ENCODE measurements at regions not wholly inside any gene's neighbourhood (a gene's known extent, or its start where the extent isn't known, plus 50 kb on each side); places are given as distances from the start of the nearest gene placed in this dataset.

DNA sequence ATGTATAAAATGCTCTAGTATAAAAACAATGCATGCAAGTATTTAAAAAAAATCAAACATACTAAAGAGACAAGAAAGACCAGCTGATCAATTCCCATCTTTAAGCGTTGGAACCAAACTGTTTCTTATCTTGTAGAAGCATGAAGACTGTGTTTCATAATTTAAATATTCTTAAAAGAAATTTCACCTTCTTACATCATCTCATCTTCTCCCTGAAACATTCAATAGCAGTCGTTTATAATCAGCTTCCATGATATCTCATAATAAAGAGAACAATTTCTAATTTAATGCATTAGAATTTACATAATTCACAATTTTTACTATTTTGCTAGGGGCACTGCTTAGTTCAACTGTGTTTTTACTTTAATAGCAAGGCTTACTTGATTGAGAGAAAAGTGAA lies 468.1 kb upstream of the MARCKS start:
- TF ChIP-seq, protein P1, sequence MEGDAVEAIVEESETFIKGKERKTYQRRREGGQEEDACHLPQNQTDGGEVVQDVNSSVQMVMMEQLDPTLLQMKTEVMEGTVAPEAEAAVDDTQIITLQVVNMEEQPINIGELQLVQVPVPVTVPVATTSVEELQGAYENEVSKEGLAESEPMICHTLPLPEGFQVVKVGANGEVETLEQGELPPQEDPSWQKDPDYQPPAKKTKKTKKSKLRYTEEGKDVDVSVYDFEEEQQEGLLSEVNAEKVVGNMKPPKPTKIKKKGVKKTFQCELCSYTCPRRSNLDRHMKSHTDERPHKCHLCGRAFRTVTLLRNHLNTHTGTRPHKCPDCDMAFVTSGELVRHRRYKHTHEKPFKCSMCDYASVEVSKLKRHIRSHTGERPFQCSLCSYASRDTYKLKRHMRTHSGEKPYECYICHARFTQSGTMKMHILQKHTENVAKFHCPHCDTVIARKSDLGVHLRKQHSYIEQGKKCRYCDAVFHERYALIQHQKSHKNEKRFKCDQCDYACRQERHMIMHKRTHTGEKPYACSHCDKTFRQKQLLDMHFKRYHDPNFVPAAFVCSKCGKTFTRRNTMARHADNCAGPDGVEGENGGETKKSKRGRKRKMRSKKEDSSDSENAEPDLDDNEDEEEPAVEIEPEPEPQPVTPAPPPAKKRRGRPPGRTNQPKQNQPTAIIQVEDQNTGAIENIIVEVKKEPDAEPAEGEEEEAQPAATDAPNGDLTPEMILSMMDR (IDR thresholded peaks at IDR 0.05; ENCODE audit: insufficient read depth, low read depth, low read length), result no peak
- Histone ChIP-seq H3K36me3 (ENCODE audit: control insufficient read depth, insufficient read depth, low read length) (no peaks in the 10 kb centered on the region), H3K27me3 (ENCODE audit: control insufficient read depth, insufficient read depth, low read length) (no peaks in the 10 kb centered on the region), H3K4me3 (ENCODE audit: low read depth, low read length) (no peak overlapping the region)
- DNase-seq (ENCODE audit: low read depth), result no peak
- ChIA-PET CTCF (no interaction called here), POLR2A (no interaction called here)

DNA sequence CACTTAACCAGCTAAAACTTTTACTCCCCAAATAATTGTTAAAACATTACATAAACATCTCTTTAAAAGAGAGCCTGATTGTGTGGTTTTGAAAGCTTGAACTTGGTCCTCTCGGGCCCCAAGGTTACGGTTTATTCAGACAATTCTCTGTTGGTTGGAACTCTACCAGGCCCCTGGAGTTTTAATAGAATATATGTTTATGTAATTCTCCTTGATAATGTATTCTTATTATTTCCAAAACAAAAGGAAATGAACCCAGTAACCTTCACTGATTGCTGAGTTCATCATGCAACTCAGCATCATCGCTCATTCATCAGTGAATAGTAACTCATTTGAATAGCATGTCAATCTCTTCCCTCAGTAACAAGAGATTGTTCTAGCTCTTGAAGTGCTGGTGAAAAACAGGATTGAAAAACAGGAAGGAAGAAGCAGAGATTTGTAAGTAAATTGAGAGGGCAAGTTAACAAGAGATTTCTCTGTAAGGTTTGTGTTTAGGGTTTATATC lies 464.5 kb upstream of the MARCKS start:
- DNase-seq (ENCODE audit: low read depth), result no peak
- H3K36me3 ChIP-seq (ENCODE audit: control insufficient read depth, insufficient read depth, low read length), result no peaks in the 10 kb centered on the region
- H3K4me3 ChIP-seq (ENCODE audit: low read depth, low read length), result no peak overlapping the region
- ChIA-PET POLR2A (no interaction called here), CTCF (no interaction called here)
- no peaks in the 10 kb centered on the region for H3K27me3 ChIP-seq (ENCODE audit: control insufficient read depth, insufficient read depth, low read length)
- TF ChIP-seq, protein P1 (IDR thresholded peaks at IDR 0.05; ENCODE audit: insufficient read depth, low read depth, low read length), result no peak

DNA sequence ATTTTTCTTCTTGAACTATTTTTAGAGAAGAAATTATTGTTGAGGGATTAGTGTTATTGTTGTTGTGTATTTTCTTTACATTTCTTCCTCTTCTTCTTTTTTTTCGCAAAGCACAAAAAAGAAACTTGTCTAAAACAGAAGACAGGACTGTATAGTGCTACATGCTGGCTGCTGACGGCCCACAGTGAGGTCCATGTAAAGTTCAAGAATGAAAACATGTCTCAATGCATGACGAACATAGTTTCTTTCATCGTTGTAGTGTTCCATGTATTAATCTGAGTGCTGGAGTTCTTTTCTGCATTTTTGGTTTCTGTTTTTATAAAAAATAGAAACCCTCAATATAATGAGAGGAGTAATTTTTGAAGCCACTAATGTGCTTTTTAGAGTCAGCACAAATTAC lies 462.9 kb upstream of the MARCKS start:
- POLR2A ChIA-PET, result no interaction called here
- CTCF ChIA-PET, result no interaction called here
- H3K27me3 ChIP-seq (ENCODE audit: control insufficient read depth, insufficient read depth, low read length), result no peaks in the 10 kb centered on the region
- H3K4me3 ChIP-seq (ENCODE audit: low read depth, low read length), result no peak overlapping the region
- no peaks in the 10 kb centered on the region for H3K36me3 ChIP-seq (ENCODE audit: control insufficient read depth, insufficient read depth, low read length)
- DNase-seq (ENCODE audit: low read depth), result no peak
- TF ChIP-seq, protein P1 (IDR thresholded peaks at IDR 0.05; ENCODE audit: insufficient read depth, low read depth, low read length), result no peak

DNA sequence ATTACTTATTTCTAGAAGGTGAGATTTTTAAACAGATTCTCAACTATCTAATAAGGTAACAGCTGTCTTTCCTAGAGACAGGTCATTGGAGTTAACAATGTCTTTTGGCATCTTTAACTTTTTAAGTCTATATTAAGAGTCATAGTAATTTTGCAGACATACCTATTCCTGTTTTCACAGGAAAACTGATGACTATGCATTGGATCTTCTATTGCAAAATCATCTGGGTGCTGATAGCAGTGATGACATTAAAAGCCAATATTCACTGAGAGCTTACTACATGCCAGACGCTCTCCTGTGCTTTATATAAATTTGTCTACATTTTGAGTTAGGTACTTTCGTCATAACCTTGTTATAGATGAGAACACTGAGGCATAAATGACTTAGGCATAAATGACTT lies 462.4 kb upstream of the MARCKS start:
- no peak for DNase-seq (ENCODE audit: low read depth)
- ChIA-PET POLR2A (no interaction called here), CTCF (no interaction called here)
- TF ChIP-seq, protein P1 (IDR thresholded peaks at IDR 0.05; ENCODE audit: insufficient read depth, low read depth, low read length), result no peak
- Histone ChIP-seq H3K4me3 (ENCODE audit: low read depth, low read length) (no peak overlapping the region), H3K27me3 (ENCODE audit: control insufficient read depth, insufficient read depth, low read length) (no peaks in the 10 kb centered on the region), H3K36me3 (ENCODE audit: control insufficient read depth, insufficient read depth, low read length) (no peaks in the 10 kb centered on the region)

DNA sequence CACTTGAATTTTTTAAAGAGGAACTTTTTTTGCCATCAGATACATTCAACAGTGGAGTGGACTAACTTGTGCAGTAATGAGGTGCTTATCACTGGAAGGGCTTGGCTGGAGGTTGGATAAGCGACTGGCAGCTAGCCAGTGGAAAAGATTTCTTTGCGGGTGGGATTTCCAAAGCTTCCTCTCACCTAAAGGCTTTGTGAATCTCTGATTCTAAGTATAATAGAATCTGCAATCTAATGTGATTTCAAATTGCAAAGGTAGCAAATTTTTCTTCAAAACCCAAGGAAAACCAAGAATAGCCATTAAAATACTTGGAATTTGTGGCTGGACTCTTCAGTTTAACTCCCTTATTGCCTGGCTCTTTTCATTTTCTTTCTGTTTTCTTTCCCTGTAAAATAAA lies 460.4 kb upstream of the MARCKS start:
- Histone ChIP-seq H3K36me3 (ENCODE audit: control insufficient read depth, insufficient read depth, low read length) (no peaks in the 10 kb centered on the region), H3K27me3 (ENCODE audit: control insufficient read depth, insufficient read depth, low read length) (no peaks in the 10 kb centered on the region), H3K4me3 (ENCODE audit: low read depth, low read length) (no peak overlapping the region)
- TF ChIP-seq, protein P1 (IDR thresholded peaks at IDR 0.05; ENCODE audit: insufficient read depth, low read depth, low read length), result no peak
- no peak for DNase-seq (ENCODE audit: low read depth)
- ChIA-PET CTCF (no interaction called here), POLR2A (no interaction called here)

All from BJ (cell line).